ENCODE measurements at regions not wholly inside any gene's neighbourhood (a gene's known extent, or its start where the extent isn't known, plus 50 kb on each side); places are given as distances from the start of the nearest gene placed in this dataset.

DNA sequence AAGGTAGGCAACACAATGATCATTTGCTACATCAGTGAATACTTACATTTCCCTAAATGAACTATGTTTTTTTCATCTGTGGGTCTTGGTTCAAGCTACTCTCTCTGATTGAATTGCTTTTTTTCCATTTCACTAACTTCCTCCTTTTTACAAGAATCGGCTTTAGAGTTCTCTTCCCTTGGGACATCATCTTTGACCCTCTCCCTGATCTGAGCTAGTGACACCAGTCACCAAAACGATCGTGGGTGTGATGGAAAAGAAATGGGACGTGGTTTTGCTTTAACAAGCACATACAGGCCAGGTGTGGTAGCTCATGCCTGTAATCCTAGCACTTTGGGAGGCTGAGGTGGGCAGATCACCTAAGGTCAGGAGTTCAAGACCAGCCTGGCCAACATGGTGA is 129.9 kb downstream of the WT1 start:
- Histone ChIP-seq H3K27ac (no peak overlapping the region), H3K9me3 (no peaks in the 10 kb centered on the region), H3K36me3 (no peaks in the 10 kb centered on the region), H3K4me3 (no peak overlapping the region), H3K4me1 (ENCODE audit: insufficient read depth) (no peaks in the 10 kb centered on the region), H3K27me3 (no peaks in the 10 kb centered on the region)
- intact Hi-C loops (cut with DNase I): no loop called here
- TF ChIP-seq, protein P1, sequence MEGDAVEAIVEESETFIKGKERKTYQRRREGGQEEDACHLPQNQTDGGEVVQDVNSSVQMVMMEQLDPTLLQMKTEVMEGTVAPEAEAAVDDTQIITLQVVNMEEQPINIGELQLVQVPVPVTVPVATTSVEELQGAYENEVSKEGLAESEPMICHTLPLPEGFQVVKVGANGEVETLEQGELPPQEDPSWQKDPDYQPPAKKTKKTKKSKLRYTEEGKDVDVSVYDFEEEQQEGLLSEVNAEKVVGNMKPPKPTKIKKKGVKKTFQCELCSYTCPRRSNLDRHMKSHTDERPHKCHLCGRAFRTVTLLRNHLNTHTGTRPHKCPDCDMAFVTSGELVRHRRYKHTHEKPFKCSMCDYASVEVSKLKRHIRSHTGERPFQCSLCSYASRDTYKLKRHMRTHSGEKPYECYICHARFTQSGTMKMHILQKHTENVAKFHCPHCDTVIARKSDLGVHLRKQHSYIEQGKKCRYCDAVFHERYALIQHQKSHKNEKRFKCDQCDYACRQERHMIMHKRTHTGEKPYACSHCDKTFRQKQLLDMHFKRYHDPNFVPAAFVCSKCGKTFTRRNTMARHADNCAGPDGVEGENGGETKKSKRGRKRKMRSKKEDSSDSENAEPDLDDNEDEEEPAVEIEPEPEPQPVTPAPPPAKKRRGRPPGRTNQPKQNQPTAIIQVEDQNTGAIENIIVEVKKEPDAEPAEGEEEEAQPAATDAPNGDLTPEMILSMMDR (IDR thresholded peaks at IDR 0.05): no peak
- TF ChIP-seq EP300 (IDR thresholded peaks at IDR 0.05) (no peak), POLR2A (IDR thresholded peaks at IDR 0.05) (no peak)
- WGBS, 3 donors: 78 to 88% (median 79%) methylated on average over 4 of the region's 4 CpGs
- DNase-seq: no peak

DNA sequence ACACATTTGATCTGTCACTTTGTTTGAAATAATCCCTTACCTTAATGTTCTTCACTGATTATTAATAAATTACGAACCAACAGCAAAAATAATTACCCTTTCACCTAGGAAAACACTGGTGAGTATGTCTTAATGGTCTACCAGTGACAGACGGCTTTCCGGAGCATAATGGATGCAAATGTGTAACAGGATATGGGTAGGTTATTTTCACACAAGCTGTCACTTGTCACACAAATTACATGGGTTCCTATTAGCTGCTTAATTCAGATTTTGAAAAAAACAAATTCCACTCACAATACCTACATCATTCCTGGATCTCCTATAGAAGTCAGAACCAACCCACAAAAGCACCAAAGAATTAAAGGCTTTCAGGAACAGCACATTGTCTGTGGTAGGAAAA is 127.9 kb downstream of the WT1 start:
- Histone ChIP-seq H3K27me3 (no peaks in the 10 kb centered on the region), H3K27ac (no peak overlapping the region), H3K4me3 (no peak overlapping the region), H3K9me3 (no peaks in the 10 kb centered on the region), H3K36me3 (no peaks in the 10 kb centered on the region), H3K4me1 (ENCODE audit: insufficient read depth) (peaks cover 2% of the 10 kb centered on the region)
- TF ChIP-seq EP300 (IDR thresholded peaks at IDR 0.05) (no peak), POLR2A (IDR thresholded peaks at IDR 0.05) (no peak)
- TF ChIP-seq, protein P1 (IDR thresholded peaks at IDR 0.05): no peak
- WGBS, 3 donors: 91 to 95% (median 94%) methylated on average over 3 of the region's 3 CpGs
- no peak for DNase-seq
- intact Hi-C loops (cut with DNase I): no loop called here

DNA sequence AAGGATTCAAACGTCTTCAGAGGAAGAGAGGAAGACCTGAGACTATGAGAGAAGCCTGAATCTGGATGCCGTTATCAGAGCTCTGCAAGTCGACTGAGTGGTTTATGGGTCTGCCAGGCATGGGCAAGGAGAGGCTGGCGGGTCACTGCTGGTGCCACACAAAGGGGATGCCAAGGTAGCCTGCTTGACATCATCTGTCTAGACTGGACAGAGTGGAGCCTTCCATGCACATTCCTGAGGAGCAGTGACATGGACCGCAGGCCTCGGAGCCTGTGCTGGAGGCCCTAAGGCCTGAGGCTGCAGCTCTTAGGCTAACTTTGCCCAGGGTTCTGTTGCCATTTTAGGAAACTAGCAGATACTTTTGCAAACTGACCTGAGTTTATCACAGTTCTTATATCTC is 127.4 kb downstream of the WT1 start:
- Histone ChIP-seq H3K27me3 (no peaks in the 10 kb centered on the region), H3K4me3 (no peak overlapping the region), H3K36me3 (no peaks in the 10 kb centered on the region), H3K9me3 (no peaks in the 10 kb centered on the region), H3K27ac (no peak overlapping the region), H3K4me1 (ENCODE audit: insufficient read depth) (peaks cover 3% of the 10 kb centered on the region)
- intact Hi-C loops (cut with DNase I): loop anchor here in 1 of 4 donors (2.0 kb wide), 1 partner anchor 247 kb away; no protein-coding TSS in a partner anchor
- no peak for DNase-seq
- whole genome bisulfite sequencing, 3 donors: 89 to 92% (median 92%) methylated on average over 6 of the region's 6 CpGs
- no peak for TF ChIP-seq POLR2A (IDR thresholded peaks at IDR 0.05)
- no peak for TF ChIP-seq EP300 (IDR thresholded peaks at IDR 0.05)
- TF ChIP-seq, protein P1 (IDR thresholded peaks at IDR 0.05): no peak

DNA sequence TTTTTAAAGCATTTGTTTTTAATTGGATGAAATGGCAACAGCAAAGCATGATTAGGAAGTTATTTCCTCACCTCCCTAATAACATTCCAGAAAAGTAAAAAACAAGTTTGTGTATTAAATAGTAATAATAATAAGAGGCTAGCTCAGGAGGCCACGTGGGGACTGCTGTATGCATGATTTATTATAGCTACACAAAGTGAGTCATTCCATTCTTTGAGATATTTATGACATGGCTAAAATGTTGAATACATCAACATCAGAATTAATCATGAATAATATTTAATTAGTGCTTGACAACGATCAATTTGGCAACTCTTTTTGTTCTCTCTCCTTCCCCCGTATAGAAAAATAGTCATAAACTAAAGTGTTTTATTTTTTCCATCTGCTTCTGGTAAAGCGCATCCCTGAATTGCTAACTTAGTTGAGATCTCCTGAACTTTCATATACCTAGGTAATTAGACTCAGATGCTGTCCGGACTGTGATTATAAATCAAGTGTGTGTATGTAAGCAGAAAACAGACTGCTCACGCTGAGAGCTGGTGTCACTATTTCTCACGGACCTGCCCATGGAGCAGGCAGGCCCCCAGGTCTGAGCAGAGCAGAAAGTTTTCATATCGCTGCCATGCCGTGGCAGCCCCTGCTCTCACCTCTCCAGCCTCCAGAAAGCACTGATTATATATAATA is 125.7 kb downstream of the WT1 start:
- no peaks in the 10 kb centered on the region for H3K27me3 ChIP-seq
- intact Hi-C loops (cut with DNase I): loop anchor here in 2 of 4 donors (2.0 to 10.0 kb wide), 2 partner anchors 249 to 485 kb away; partner anchors contain the start of gene CCDC73 (in 1 of the 2)
- WGBS, 3 donors: 44 to 50% (median 44%) methylated on average over 9 of the region's 9 CpGs

More for the DNA sequence above, 125.7 kb downstream of the WT1 start:
- TF ChIP-seq, protein P1 (IDR thresholded peaks at IDR 0.05): no peak
- TF ChIP-seq EP300 (IDR thresholded peaks at IDR 0.05): no peak
- Histone ChIP-seq H3K4me3 (no peak overlapping the region), H3K27ac (no peak overlapping the region), H3K4me1 (ENCODE audit: insufficient read depth) (peaks cover 3% of the 10 kb centered on the region), H3K36me3 (no peaks in the 10 kb centered on the region), H3K9me3 (no peaks in the 10 kb centered on the region)
- DNase-seq: no peak
